Fibroblast of lung (primary cell): ENCODE measurements at regions not wholly inside any gene's neighbourhood (a gene's known extent, or its start where the extent isn't known, plus 50 kb on each side); places are given as distances from the start of the nearest gene placed in this dataset.

Experiments used
- DNase-seq, 2 donors: peaks; one replicate each; pipeline versions ENCODE4 v3.0.0 to v3.0.0-alpha.2; 2010; ENCODE audit warnings: low read depth in 2 of 2
- H2AFZ ChIP-seq: 2 replicates; pipeline ENCODE4 v1.5.1; 2012; ENCODE audit warnings: low read length, control low read depth, inconsistent platforms
- H3K27ac ChIP-seq: 2 replicates; pipeline ENCODE4 v1.5.1; 2011; ENCODE audit warnings: low read length, control low read depth; ENCODE audit not compliant: insufficient read depth
- H3K27me3 ChIP-seq: 2 replicates; pipeline ENCODE4 v1.5.1; 2011; ENCODE audit warnings: mild to moderate bottlenecking, low read length; ENCODE audit not compliant: control insufficient read depth, insufficient read depth
- H3K36me3 ChIP-seq: 2 replicates; pipeline ENCODE4 v1.5.1; 2011; ENCODE audit warnings: low read length; ENCODE audit not compliant: control insufficient read depth, insufficient read depth
- H3K4me1 ChIP-seq: 2 replicates; pipeline ENCODE4 v1.5.1; 2011; ENCODE audit warnings: low read length; ENCODE audit not compliant: control insufficient read depth, insufficient read depth; ENCODE audit errors: extremely low read depth
- H3K4me2 ChIP-seq: 2 replicates; pipeline ENCODE4 v1.5.1; 2011; ENCODE audit warnings: low read length, control low read depth; ENCODE audit not compliant: insufficient read depth; ENCODE audit errors: extremely low read depth
- H3K4me3 ChIP-seq, 4 experiments: fragments of 200-600 bp in 1 of 4; sonication (generic) in 1 of 4; replicated peaks in 1 of 4; 2 replicates each; pipeline ENCODE4 v1.5.1; 2011 to 2016; ENCODE audit warnings: low read length in 4 of 4, low read depth in 3 of 4, mild to moderate bottlenecking in 3 of 4, control low read depth in 2 of 4, inconsistent platforms in 1 of 4, mixed read lengths in 1 of 4; ENCODE audit not compliant: insufficient read depth in 1 of 4; ENCODE audit errors: control extremely low read depth in 1 of 4
- H3K79me2 ChIP-seq: 2 replicates; pipeline ENCODE4 v1.5.1; 2012; ENCODE audit warnings: mild to moderate bottlenecking, low read length, inconsistent platforms; ENCODE audit not compliant: control insufficient read depth, insufficient read depth
- H3K9ac ChIP-seq: 2 replicates; pipeline ENCODE4 v1.5.1; 2011; ENCODE audit warnings: mild to moderate bottlenecking, low read length, control low read depth; ENCODE audit not compliant: insufficient read depth
- H3K9me3 ChIP-seq: 2 replicates; pipeline ENCODE4 v1.5.1; 2012; ENCODE audit warnings: low read depth, low read length; ENCODE audit not compliant: control insufficient read depth, insufficient read depth
- H4K20me1 ChIP-seq: 2 replicates; pipeline ENCODE4 v1.5.1; 2011; ENCODE audit warnings: low read length; ENCODE audit not compliant: control insufficient read depth, insufficient read depth; ENCODE audit errors: extremely low read depth
- EZH2 ChIP-seq: IDR thresholded peaks from 2 replicates; pipeline ENCODE4 v1.5.1; 2012; ENCODE audit warnings: low read length, control low read depth, mild to moderate bottlenecking; ENCODE audit errors: missing control alignments
- TF ChIP-seq, protein P1 (sequence below), 2 donors: IDR thresholded peaks in 1 of 2; conservative IDR thresholded peaks in 1 of 2; 1 replicate in 1 of 2; 2 replicates in 1 of 2; pipeline ENCODE4 v1.5.1; 2011 to 2012; ENCODE audit warnings: low read length in 2 of 2, control low read depth in 1 of 2, inconsistent platforms in 1 of 2, low read depth in 1 of 2, mild to moderate bottlenecking in 1 of 2

- H2AFZ ChIP-seq: no peak overlapping the region
- no peak for DNase-seq
- TF ChIP-seq, protein P1, sequence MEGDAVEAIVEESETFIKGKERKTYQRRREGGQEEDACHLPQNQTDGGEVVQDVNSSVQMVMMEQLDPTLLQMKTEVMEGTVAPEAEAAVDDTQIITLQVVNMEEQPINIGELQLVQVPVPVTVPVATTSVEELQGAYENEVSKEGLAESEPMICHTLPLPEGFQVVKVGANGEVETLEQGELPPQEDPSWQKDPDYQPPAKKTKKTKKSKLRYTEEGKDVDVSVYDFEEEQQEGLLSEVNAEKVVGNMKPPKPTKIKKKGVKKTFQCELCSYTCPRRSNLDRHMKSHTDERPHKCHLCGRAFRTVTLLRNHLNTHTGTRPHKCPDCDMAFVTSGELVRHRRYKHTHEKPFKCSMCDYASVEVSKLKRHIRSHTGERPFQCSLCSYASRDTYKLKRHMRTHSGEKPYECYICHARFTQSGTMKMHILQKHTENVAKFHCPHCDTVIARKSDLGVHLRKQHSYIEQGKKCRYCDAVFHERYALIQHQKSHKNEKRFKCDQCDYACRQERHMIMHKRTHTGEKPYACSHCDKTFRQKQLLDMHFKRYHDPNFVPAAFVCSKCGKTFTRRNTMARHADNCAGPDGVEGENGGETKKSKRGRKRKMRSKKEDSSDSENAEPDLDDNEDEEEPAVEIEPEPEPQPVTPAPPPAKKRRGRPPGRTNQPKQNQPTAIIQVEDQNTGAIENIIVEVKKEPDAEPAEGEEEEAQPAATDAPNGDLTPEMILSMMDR (conservative IDR thresholded peaks at IDR 0.05 in 1 of 2, IDR thresholded peaks at IDR 0.05 in 1 of 2; ENCODE audit: low read depth in 1 of 2, low read length in 2 of 2): no peak
- no peaks in the 10 kb centered on the region for H3K36me3 ChIP-seq
- peaks cover 18% of the 10 kb centered on the region for H3K4me1 ChIP-seq
- no peak overlapping the region for H3K27ac ChIP-seq
- H4K20me1 ChIP-seq: no peaks in the 10 kb centered on the region
- no peak overlapping the region for H3K4me3 ChIP-seq
- H3K9me3 ChIP-seq: no peaks in the 10 kb centered on the region
- no peaks in the 10 kb centered on the region for H3K79me2 ChIP-seq
- H3K9ac ChIP-seq: no peak overlapping the region
- H3K4me2 ChIP-seq: no peak overlapping the region
- H3K27me3 ChIP-seq: no peaks in the 10 kb centered on the region
Measured at GRCh38 chr13:44718467-44718866, 142.3 kb upstream of the TSC22D1 start.

DNA sequence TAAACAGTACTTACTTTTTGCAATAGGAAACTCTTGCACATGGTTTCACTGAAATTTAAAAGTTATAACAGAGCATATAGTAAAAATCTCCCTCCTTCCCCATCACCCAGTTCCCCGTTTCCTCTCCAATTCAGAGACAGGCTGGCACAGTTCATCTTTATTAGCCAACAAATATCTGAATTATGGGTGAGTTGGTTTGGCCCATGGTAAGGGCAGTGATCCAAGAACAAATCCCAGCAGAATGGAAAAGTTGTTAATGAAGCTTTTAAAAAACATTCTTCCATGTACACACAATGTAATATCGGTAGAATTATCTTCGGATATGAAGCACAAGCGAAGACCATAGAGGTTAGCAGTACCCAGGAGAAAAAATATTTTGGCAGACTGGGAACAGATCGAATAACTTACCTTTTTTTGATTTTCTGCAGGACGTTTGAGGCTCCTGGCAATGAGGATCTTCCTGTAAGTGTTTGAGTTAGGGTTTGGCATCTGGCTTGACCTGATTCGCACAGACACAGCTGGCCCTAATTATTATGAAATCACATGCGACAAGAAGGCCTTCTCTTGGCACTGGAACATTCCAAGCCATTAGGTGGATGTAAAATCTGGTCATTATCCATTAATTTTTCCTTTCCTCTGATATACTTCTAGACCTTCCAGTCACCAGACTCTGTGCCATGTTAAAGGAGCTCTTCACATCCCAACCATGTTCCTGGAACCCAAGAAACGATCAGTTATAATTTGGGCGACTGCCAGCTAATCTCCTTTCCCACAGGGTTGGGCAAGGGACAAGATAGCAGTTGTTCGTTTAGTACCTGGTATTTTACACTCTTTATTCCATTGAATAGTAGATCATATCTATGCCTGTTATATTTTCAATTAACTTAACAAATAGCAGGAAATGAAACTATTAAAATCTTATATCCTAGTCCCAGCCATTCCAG, 139.4 kb upstream of the TSC22D1 start:
- Histone ChIP-seq H3K9ac (no peak overlapping the region), H2AFZ (no peak overlapping the region)
- peak in 1 of 2 donors; percentile 35 for DNase-seq

DNA sequence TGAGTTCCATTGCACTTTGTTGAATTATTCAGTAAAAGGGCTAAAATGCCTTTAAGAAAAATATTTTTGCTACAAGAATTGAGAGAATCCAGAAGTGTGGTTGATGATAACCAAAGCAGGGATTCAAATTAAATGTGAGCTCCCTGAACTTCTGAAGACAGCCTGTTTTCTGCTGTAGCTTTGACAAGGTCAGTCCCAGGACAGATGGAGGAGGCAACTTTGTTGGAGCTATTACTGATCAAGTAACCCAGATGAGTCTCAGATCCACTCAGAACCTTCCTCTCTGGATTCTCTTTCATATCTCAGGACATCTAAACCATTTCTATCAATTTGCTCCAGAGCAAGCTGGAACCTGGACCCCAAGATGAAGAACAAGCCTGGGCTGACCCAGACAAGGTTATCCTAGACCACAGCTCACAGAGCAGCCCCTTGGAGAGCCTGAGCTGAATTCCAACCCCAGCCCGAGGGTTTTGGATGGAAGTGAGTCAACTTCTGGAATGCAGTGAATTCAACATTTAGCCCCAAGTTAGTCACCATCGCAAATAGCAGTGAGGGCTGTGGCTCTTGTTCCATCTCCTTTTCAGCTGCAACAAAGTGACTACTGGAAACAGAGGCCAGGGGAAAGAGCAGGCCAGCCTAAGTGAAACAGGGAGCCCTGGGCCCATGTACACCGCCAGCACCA, 137.8 kb upstream of the TSC22D1 start:
- Histone ChIP-seq H4K20me1 (no peaks in the 10 kb centered on the region), H3K27me3 (no peaks in the 10 kb centered on the region), H3K79me2 (no peaks in the 10 kb centered on the region), H3K4me3 (no peak overlapping the region), H3K27ac (peak overlapping the region; percentile 70), H2AFZ (peak overlapping the region; percentile 1), H3K4me1 (peaks cover 17% of the 10 kb centered on the region), H3K9me3 (no peaks in the 10 kb centered on the region), H3K9ac (no peak overlapping the region), H3K36me3 (no peaks in the 10 kb centered on the region), H3K4me2 (peak overlapping the region; percentile 63)
- DNase-seq: peak; percentile 84 to 99
- no peak for TF ChIP-seq EZH2
- TF ChIP-seq, protein P1 (conservative IDR thresholded peaks at IDR 0.05 in 1 of 2, IDR thresholded peaks at IDR 0.05 in 1 of 2; ENCODE audit: low read depth in 1 of 2, low read length in 2 of 2): no peak

More for the DNA sequence above, 139.4 kb upstream of the TSC22D1 start:
- H4K20me1 ChIP-seq: no peaks in the 10 kb centered on the region
- no peak overlapping the region for H3K4me2 ChIP-seq
- no peak overlapping the region for H3K4me3 ChIP-seq
- peaks cover 19% of the 10 kb centered on the region for H3K4me1 ChIP-seq
- no peaks in the 10 kb centered on the region for H3K36me3 ChIP-seq
- H3K27ac ChIP-seq: peak overlapping the region; percentile 19
- no peaks in the 10 kb centered on the region for H3K79me2 ChIP-seq
- H3K9me3 ChIP-seq: no peaks in the 10 kb centered on the region
- H3K27me3 ChIP-seq: no peaks in the 10 kb centered on the region
- TF ChIP-seq, protein P1 (conservative IDR thresholded peaks at IDR 0.05 in 1 of 2, IDR thresholded peaks at IDR 0.05 in 1 of 2; ENCODE audit: low read depth in 1 of 2, low read length in 2 of 2): no peak
- TF ChIP-seq EZH2: no peak
